AG04450 (cell line): ENCODE measurements at regions not wholly inside any gene's neighbourhood (a gene's known extent, or its start where the extent isn't known, plus 50 kb on each side); places are given as distances from the start of the nearest gene placed in this dataset.
A peak's percentile ranks its signal among the peaks of the same experiment; 100 is the strongest.

Source experiments
- CTCF ChIA-PET: fragments of 300-600, 350-600 bp; formaldehyde crosslinking; extraction: SDS; loops from one replicate; lab custom pipeline; 2022; ENCODE audit warnings: antibody characterized with exemption, inconsistent platforms; lab: Charles Lee
- POLR2A ChIA-PET: fragments of 350-600 bp; formaldehyde crosslinking; extraction: SDS; loops from one replicate; lab custom pipeline; 2021; ENCODE audit warnings: antibody characterized with exemption, inconsistent platforms; lab: Yijun Ruan, JAX
- DNase-seq: peaks from one replicate; pipeline ENCODE4 v3.0.0-alpha.2; 2011; ENCODE audit warnings: low read depth, low spot score
- H3K27ac ChIP-seq: one replicate; pipeline ENCODE4 v1.5.1; 2012; ENCODE audit warnings: low read depth, low read length, control low read depth
- H3K27me3 ChIP-seq: one replicate; pipeline ENCODE4 v1.6.0; 2012; ENCODE audit warnings: low read length; ENCODE audit not compliant: control insufficient read depth, insufficient read depth
- H3K4me3 ChIP-seq: 2 replicates; pipeline ENCODE4 v1.5.1; 2011; ENCODE audit warnings: mild to moderate bottlenecking, low read depth, low read length, control low read depth
- H3K9me3 ChIP-seq: 2 replicates; pipeline ENCODE4 v1.5.1; 2012; ENCODE audit warnings: low read length; ENCODE audit not compliant: control insufficient read depth, insufficient read depth
- TF ChIP-seq, protein P1 (sequence below): IDR thresholded peaks from 2 replicates; pipeline ENCODE4 v1.5.1; 2011; ENCODE audit warnings: low read depth, low read length, control low read depth, inconsistent platforms

DNA sequence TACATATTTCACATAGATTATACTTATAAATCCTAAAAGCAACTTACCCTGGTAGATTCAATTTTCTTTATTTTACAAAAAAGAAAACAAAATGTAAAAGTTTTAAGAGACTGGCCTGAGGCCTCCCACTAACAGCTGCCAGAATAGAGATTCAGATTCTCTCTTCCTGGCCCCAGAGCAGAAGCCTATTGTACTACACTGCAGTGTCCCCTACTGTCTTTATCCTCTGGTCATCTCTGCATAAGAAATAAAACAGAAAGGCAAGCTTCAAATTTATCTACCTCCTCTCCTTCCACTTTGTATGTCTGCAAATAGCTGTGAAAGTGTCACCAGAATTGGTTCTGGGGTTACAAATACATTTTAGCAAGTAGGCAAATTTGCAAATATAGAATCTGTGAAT, 1004.1 kb upstream of the PCDH9 start:
- Histone ChIP-seq H3K27me3 (no peaks in the 10 kb centered on the region), H3K9me3 (no peaks in the 10 kb centered on the region), H3K27ac (no peak overlapping the region), H3K4me3 (no peak overlapping the region)
- no peak for DNase-seq
- TF ChIP-seq, protein P1, sequence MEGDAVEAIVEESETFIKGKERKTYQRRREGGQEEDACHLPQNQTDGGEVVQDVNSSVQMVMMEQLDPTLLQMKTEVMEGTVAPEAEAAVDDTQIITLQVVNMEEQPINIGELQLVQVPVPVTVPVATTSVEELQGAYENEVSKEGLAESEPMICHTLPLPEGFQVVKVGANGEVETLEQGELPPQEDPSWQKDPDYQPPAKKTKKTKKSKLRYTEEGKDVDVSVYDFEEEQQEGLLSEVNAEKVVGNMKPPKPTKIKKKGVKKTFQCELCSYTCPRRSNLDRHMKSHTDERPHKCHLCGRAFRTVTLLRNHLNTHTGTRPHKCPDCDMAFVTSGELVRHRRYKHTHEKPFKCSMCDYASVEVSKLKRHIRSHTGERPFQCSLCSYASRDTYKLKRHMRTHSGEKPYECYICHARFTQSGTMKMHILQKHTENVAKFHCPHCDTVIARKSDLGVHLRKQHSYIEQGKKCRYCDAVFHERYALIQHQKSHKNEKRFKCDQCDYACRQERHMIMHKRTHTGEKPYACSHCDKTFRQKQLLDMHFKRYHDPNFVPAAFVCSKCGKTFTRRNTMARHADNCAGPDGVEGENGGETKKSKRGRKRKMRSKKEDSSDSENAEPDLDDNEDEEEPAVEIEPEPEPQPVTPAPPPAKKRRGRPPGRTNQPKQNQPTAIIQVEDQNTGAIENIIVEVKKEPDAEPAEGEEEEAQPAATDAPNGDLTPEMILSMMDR = 0 out of 2 replicates have a peak, but pooled peaks have one; percentile 17
- ChIA-PET CTCF (no interaction called here), POLR2A (no interaction called here)

DNA sequence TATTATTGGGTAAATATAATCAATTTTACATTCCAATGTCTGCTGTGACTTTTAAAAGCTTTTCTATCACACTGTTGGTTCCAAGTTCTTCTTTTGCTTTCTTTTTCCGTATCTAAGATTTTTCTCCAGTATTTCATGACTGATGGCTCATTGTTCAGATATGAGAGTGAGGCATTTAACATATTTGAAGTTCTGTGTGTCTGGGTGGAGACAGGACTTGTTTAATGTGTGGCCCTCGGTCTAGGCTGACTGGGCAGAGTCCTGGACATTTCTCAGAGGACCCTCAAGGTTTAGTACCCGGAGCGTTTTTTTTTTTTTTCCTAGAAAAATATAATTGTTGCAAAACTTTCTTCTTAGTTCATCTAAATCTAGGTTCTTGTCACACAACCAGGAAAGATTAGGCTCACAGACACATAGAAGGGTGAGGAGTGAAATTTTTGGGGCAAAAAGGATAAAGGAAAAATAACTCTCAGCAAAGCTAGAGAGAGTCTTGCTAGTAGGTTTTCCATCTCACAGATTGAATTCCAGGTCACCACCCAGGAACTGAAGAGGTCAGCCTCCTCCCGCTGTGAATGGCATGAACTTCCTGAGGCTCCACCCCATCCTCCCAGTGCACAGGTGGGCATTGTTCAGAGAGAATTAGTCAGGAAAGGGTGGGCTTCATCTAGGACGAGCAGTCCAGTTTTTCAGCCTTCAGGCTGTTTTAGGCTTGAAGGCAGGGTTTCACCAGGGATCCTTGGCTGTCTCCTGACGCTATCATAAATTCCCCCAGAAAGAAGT, 1002.4 kb upstream of the PCDH9 start:
- no peak overlapping the region for H3K27ac ChIP-seq
- TF ChIP-seq, protein P1 = no peak
- ChIA-PET CTCF (no interaction called here), POLR2A (no interaction called here)
- H3K4me3 ChIP-seq = no peak overlapping the region
- no peaks in the 10 kb centered on the region for H3K27me3 ChIP-seq
- DNase-seq = no peak
- H3K9me3 ChIP-seq = no peaks in the 10 kb centered on the region

DNA sequence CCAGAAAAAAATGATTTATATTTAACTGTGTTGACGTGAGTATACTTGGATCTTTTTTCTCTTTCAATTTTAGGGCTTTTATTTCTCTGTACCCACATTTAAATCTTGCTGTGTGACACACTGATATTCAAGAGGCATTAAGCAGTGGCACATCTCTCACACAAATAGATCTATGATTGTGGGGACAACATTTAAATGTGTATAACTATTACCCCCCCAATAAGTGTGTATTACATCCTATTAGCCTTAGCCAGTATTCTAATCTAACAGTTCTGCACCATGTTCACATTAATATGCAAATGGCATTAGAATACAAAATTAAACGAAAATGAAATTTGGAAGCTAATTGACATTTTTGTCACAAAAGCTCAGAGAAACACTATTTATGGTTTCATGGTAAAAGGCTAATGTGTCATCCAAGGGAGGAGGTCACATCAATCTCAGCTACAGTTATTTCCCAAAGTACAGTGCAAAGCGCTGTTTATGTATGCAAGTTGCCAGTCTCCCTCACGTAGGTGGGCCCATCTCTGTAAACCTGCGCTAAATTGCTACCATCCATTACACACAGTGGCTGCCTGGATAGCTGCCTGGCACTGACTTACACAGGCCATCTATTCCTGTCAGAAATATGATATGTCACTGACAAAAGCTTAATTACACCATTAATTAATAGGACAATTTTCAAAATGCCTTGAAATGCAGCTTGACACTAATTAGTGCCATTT, 984.7 kb upstream of the PCDH9 start:
- POLR2A ChIA-PET = no interaction called here
- TF ChIP-seq, protein P1 = no peak
- Histone ChIP-seq H3K27me3 (no peaks in the 10 kb centered on the region), H3K27ac (no peak overlapping the region), H3K9me3 (no peaks in the 10 kb centered on the region), H3K4me3 (no peak overlapping the region)
- CTCF ChIA-PET = no interaction called here
- DNase-seq = no peak

DNA sequence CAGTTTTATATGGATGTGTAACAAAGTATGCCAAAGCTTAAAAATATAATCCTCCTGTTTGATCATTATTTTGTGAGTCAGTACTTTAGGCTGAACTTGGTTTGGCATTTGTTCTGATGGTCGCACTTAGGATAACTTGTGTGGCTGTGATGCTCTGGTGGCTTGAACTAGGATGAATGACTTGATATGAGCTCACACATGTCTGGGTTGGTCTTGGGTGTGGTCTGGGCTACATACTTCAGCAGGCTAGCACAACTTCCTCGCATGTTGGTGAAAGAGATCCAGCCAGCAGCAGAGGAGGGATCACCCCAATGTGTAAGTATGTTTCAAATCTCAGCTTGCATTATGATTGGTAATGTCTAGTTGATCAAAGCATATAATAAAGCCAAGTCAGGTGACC, 969.1 kb upstream of the PCDH9 start:
- no peak overlapping the region for H3K27ac ChIP-seq
- CTCF ChIA-PET = no interaction called here
- TF ChIP-seq, protein P1 = no peak
- no peaks in the 10 kb centered on the region for H3K27me3 ChIP-seq
- no peak for DNase-seq
- no peaks in the 10 kb centered on the region for H3K9me3 ChIP-seq
- POLR2A ChIA-PET = no interaction called here
- H3K4me3 ChIP-seq = no peak overlapping the region

DNA sequence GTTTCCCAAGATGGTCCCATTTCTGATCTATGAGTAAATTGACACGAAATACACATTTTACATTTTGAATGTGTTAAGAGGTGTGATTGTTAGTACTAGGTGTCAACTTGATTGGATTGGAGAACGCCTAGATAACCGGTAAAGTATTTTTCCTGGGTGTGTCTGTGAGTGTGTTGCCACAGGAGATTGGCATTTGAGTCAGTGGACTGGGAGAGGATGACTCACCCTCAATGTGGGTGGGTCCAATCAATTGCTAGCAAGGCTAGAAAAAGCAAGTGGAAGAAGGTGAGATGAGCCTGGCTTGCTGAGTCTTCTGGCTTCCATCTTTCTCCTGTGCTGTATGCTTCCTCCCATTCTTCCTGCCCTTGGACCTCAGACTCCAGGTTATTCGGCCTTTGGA, 960.7 kb upstream of the PCDH9 start:
- TF ChIP-seq, protein P1 = no peak
- ChIA-PET POLR2A (no interaction called here), CTCF (no interaction called here)
- DNase-seq = no peak
- Histone ChIP-seq H3K9me3 (no peaks in the 10 kb centered on the region), H3K27ac (no peak overlapping the region), H3K27me3 (no peaks in the 10 kb centered on the region), H3K4me3 (no peak overlapping the region)
